HEK293 (cell line): ENCODE measurements at regions not wholly inside any gene's neighbourhood (a gene's known extent, or its start where the extent isn't known, plus 50 kb on each side); places are given as distances from the start of the nearest gene placed in this dataset.

Experiments
- CTCF ChIA-PET: fragments of 350-600 bp; formaldehyde crosslinking; extraction: SDS; loops from one replicate; lab custom pipeline; 2021; ENCODE audit warnings: antibody characterized with exemption; lab: Yijun Ruan, JAX
- POLR2A ChIA-PET: fragments of 300-600 bp; formaldehyde crosslinking; extraction: SDS; loops from one replicate; lab custom pipeline; 2020; ENCODE audit warnings: antibody characterized with exemption, inconsistent platforms; lab: Yijun Ruan, JAX
- H3K27ac ChIP-seq: fragments of 200-500 bp; sonication (Bioruptor generic); 2 replicates; pipeline ENCODE4 v1.5.1; 2014; ENCODE audit warnings: low read depth, low read length, control low read depth, inconsistent platforms; ENCODE audit errors: extremely low read depth
- H3K36me3 ChIP-seq, 2 experiments: fragments of 200-500 bp in 1 of 2; sonication (Bioruptor generic) in 1 of 2; 1 replicate in 1 of 2; 2 replicates in 1 of 2; pipeline ENCODE4 v1.5.1; 2014 to 2017; ENCODE audit warnings: inconsistent platforms in 2 of 2, low read length in 2 of 2; ENCODE audit not compliant: control insufficient read depth in 2 of 2, insufficient read depth in 1 of 2
- H3K4me1 ChIP-seq: fragments of 200-500 bp; sonication (Bioruptor generic); 2 replicates; pipeline ENCODE4 v1.5.1; 2014; ENCODE audit warnings: mild to moderate bottlenecking, low read length, inconsistent platforms; ENCODE audit not compliant: control insufficient read depth, insufficient read depth
- H3K4me3 ChIP-seq: 2 replicates; pipeline ENCODE4 v1.5.1; 2011; ENCODE audit warnings: low read depth, mild to moderate bottlenecking, control low read depth, low read length, moderate library complexity
- H3K9me3 ChIP-seq: fragments of 200-500 bp; sonication (Bioruptor generic); 2 replicates; pipeline ENCODE4 v1.5.1; 2014; ENCODE audit warnings: low read depth, low read length, inconsistent platforms; ENCODE audit not compliant: control insufficient read depth, insufficient read depth
- ATF2 ChIP-seq: fragments of 450-650 bp; formaldehyde crosslinking; IDR thresholded peaks from 2 replicates; pipeline ENCODE4 v1.5.1; 2016; ENCODE audit warnings: missing biosample characterization, missing genetic modification characterization, low read depth
- EGR2 ChIP-seq: fragments of 450-650 bp; formaldehyde crosslinking; IDR thresholded peaks from 2 replicates; pipeline ENCODE4 v1.5.1; 2016; ENCODE audit warnings: low read depth, missing biosample characterization, missing genetic modification characterization
- KLF16 ChIP-seq: fragments of 450-650 bp; formaldehyde crosslinking; IDR thresholded peaks from 2 replicates; pipeline ENCODE4 v1.5.1; 2017; ENCODE audit warnings: missing biosample characterization, missing genetic modification characterization
- ZBTB10 ChIP-seq: fragments of 450-650 bp; formaldehyde crosslinking; IDR thresholded peaks from 2 replicates; pipeline ENCODE4 v1.5.1; 2016; ENCODE audit warnings: missing biosample characterization, missing genetic modification characterization
- ZBTB21 ChIP-seq: fragments of 450-650 bp; formaldehyde crosslinking; IDR thresholded peaks from 2 replicates; pipeline ENCODE4 v1.5.1; 2017; ENCODE audit warnings: missing biosample characterization, missing genetic modification characterization
- ZFHX2 ChIP-seq: fragments of 450-650 bp; formaldehyde crosslinking; conservative IDR thresholded peaks from 2 replicates; pipeline ENCODE4 v1.5.1; 2016; ENCODE audit warnings: missing biosample characterization, missing genetic modification characterization
- ZNF146 ChIP-seq: fragments of 450-650 bp; formaldehyde crosslinking; IDR thresholded peaks from 2 replicates; pipeline ENCODE4 v1.5.1; 2016; ENCODE audit warnings: missing biosample characterization, missing genetic modification characterization
- ZNF214 ChIP-seq: fragments of 450-650 bp; formaldehyde crosslinking; IDR thresholded peaks from 2 replicates; pipeline ENCODE4 v1.5.1; 2017; ENCODE audit warnings: missing biosample characterization, mild to moderate bottlenecking, missing genetic modification characterization, borderline replicate concordance
- ZNF362 ChIP-seq: fragments of 450-650 bp; formaldehyde crosslinking; IDR thresholded peaks from 2 replicates; pipeline ENCODE4 v1.5.1; 2016; ENCODE audit warnings: missing biosample characterization, missing genetic modification characterization
- ZNF366 ChIP-seq: fragments of 450-650 bp; formaldehyde crosslinking; conservative IDR thresholded peaks from 2 replicates; pipeline ENCODE4 v1.5.1; 2016; ENCODE audit warnings: missing biosample characterization, missing genetic modification characterization
- ZNF426 ChIP-seq: fragments of 450-650 bp; formaldehyde crosslinking; IDR thresholded peaks from 2 replicates; pipeline ENCODE4 v1.5.1; 2017; ENCODE audit warnings: missing biosample characterization, missing genetic modification characterization, mild to moderate bottlenecking, inconsistent platforms, moderate library complexity
- ZNF530 ChIP-seq: fragments of 450-650 bp; formaldehyde crosslinking; IDR thresholded peaks from 2 replicates; pipeline ENCODE4 v1.5.1; 2016; ENCODE audit warnings: low read depth, missing biosample characterization, missing genetic modification characterization
- ZNF629 ChIP-seq: fragments of 450-650 bp; formaldehyde crosslinking; IDR thresholded peaks from 2 replicates; pipeline ENCODE4 v1.5.1; 2017; ENCODE audit warnings: missing biosample characterization, missing genetic modification characterization
- ZNF707 ChIP-seq: fragments of 450-650 bp; formaldehyde crosslinking; IDR thresholded peaks from 2 replicates; pipeline ENCODE4 v1.5.1; 2016; ENCODE audit warnings: missing biosample characterization, missing genetic modification characterization
- ZNF777 ChIP-seq: fragments of 450-650 bp; formaldehyde crosslinking; IDR thresholded peaks from 2 replicates; pipeline ENCODE4 v1.5.1; 2017; ENCODE audit warnings: missing biosample characterization, missing genetic modification characterization, borderline replicate concordance
- ZSCAN23 ChIP-seq: fragments of 450-650 bp; formaldehyde crosslinking; IDR thresholded peaks from 2 replicates; pipeline ENCODE4 v1.5.1; 2016; ENCODE audit warnings: missing biosample characterization, missing genetic modification characterization
- TF ChIP-seq, protein P1 (sequence below): fragments of 450-650 bp; formaldehyde crosslinking; IDR thresholded peaks from 2 replicates; pipeline ENCODE4 v1.5.1; 2016; ENCODE audit warnings: missing biosample characterization, missing genetic modification characterization, borderline replicate concordance

DNA sequence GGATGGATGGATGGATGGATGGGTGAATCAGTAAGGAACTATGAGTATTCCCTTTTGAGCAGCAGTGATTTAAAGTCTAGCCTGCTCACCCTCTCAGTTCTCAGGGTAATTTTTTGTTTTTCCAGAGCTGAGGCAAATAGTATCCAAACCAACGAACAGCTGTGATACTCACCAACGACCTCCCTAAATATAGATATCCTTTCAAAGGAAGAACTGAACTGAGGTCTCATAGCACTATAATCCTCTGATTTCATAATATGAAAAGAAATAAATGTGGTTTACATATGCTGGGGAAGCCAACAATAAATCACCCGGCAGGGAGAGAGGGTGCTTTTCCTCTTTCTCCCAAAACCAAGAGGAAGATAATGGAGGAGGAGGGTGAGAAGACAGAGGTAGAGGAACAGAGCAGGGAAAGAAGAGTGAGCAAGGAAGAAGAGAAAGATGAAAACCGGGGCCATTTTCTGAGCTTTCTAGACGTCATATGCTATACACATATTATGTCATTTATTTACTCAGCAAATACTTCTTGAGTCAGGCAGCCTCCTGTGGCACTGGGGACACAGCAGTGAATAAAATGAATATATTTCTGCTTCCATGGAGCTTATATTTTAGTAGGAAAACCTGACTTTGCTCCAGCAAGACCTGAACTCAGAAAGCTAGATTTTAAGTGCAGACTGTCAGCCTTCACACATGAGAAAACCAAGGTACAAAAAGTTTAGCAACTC lies 710.7 kb upstream of the TBX3 start:
- CTCF ChIA-PET, result interaction anchor here (0.5 kb wide), 1 partner anchor 471 kb away, joined by 4 read pairs; no protein-coding TSS in a partner anchor
- no peak overlapping the region for H3K4me3 ChIP-seq
- no peak overlapping the region for H3K27ac ChIP-seq
- no peak for TF ChIP-seq KLF16 (tag by site-specific recombination)
- TF ChIP-seq ZNF530 (tag by site-specific recombination), result no peak
- no peak for TF ChIP-seq ZSCAN23 (tag by site-specific recombination)
- no peak for TF ChIP-seq ZBTB10 (tag by site-specific recombination)
- TF ChIP-seq ZNF629, result peak; percentile 73
- TF ChIP-seq ZBTB21 (tag by site-specific recombination), result peak; percentile 79
- peak; percentile 56; the same call in 1 of the 2 replicates for TF ChIP-seq ZNF366 (tag by site-specific recombination)
- no peak for TF ChIP-seq ZNF362 (tag by site-specific recombination)
- TF ChIP-seq ZNF146, result no peak
- TF ChIP-seq ATF2 (tag by site-specific recombination), result 0 out of 2 replicates have a peak, but pooled peaks have one; percentile 44
- POLR2A ChIA-PET, result no interaction called here
- H3K36me3 ChIP-seq, result no peaks in the 10 kb centered on the region
- H3K9me3 ChIP-seq, result no peaks in the 10 kb centered on the region
- H3K4me1 ChIP-seq, result 0 out of 2 replicates have a peak, but pooled peaks cover 2% of the 10 kb centered on the region

GRCh38 chr12:115388139-115388538 lies 704.2 kb upstream of the TBX3 start:
- ChIA-PET CTCF (no interaction called here), POLR2A (no interaction called here)
- Histone ChIP-seq H3K27ac (no peak overlapping the region), H3K4me1 (no peaks in the 10 kb centered on the region), H3K36me3 (no peaks in the 10 kb centered on the region), H3K4me3 (no peak overlapping the region), H3K9me3 (no peaks in the 10 kb centered on the region)
- TF ChIP-seq ZNF426 (tag by site-specific recombination), result no peak
- 0 out of 2 replicates have a peak, but pooled peaks have one; percentile 16 for TF ChIP-seq ZFHX2 (tag by site-specific recombination)
- TF ChIP-seq EGR2 (tag by site-specific recombination), result peak; percentile 41; the same call in 1 of the 2 replicates
- no peak for TF ChIP-seq ZNF777 (tag by site-specific recombination)
- no peak for TF ChIP-seq ZNF214 (tag by site-specific recombination)

DNA sequence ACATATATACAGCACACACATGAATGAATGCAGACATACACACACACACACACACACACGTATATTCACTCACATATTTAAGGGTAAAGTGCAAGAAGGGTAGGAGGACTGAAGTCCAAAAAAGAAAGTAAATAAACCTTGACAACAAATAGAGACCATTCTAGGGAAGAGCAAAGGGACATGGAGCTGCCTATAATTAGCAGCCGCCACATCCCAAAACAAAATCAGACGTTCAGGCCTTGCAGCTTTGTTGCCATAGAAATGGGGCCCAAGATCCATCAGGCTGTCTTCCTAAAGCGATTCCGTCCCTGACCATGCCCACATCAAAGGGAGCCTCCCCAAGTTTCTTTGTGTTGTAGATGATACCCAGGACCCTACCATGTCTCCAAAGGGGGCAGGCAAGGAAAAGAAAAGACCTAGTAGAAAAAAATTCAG lies 703.5 kb upstream of the TBX3 start:
- H3K4me1 ChIP-seq, result no peaks in the 10 kb centered on the region
- H3K9me3 ChIP-seq, result no peaks in the 10 kb centered on the region
- CTCF ChIA-PET, result no interaction called here
- POLR2A ChIA-PET, result no interaction called here
- H3K4me3 ChIP-seq, result no peak overlapping the region
- no peak overlapping the region for H3K27ac ChIP-seq
- H3K36me3 ChIP-seq, result no peaks in the 10 kb centered on the region
- TF ChIP-seq, protein P1, sequence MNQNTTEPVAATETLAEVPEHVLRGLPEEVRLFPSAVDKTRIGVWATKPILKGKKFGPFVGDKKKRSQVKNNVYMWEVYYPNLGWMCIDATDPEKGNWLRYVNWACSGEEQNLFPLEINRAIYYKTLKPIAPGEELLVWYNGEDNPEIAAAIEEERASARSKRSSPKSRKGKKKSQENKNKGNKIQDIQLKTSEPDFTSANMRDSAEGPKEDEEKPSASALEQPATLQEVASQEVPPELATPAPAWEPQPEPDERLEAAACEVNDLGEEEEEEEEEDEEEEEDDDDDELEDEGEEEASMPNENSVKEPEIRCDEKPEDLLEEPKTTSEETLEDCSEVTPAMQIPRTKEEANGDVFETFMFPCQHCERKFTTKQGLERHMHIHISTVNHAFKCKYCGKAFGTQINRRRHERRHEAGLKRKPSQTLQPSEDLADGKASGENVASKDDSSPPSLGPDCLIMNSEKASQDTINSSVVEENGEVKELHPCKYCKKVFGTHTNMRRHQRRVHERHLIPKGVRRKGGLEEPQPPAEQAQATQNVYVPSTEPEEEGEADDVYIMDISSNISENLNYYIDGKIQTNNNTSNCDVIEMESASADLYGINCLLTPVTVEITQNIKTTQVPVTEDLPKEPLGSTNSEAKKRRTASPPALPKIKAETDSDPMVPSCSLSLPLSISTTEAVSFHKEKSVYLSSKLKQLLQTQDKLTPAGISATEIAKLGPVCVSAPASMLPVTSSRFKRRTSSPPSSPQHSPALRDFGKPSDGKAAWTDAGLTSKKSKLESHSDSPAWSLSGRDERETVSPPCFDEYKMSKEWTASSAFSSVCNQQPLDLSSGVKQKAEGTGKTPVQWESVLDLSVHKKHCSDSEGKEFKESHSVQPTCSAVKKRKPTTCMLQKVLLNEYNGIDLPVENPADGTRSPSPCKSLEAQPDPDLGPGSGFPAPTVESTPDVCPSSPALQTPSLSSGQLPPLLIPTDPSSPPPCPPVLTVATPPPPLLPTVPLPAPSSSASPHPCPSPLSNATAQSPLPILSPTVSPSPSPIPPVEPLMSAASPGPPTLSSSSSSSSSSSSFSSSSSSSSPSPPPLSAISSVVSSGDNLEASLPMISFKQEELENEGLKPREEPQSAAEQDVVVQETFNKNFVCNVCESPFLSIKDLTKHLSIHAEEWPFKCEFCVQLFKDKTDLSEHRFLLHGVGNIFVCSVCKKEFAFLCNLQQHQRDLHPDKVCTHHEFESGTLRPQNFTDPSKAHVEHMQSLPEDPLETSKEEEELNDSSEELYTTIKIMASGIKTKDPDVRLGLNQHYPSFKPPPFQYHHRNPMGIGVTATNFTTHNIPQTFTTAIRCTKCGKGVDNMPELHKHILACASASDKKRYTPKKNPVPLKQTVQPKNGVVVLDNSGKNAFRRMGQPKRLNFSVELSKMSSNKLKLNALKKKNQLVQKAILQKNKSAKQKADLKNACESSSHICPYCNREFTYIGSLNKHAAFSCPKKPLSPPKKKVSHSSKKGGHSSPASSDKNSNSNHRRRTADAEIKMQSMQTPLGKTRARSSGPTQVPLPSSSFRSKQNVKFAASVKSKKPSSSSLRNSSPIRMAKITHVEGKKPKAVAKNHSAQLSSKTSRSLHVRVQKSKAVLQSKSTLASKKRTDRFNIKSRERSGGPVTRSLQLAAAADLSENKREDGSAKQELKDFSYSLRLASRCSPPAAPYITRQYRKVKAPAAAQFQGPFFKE, result no peak
- TF ChIP-seq ZNF707 (tag by site-specific recombination), result no peak
